ENCODE measurements at regions not wholly inside any gene's neighbourhood (a gene's known extent, or its start where the extent isn't known, plus 50 kb on each side); places are given as distances from the start of the nearest gene placed in this dataset.

GRCh38 chr16:48916566-48916965, 306.6 kb upstream of the N4BP1 start:
- no peak for TF ChIP-seq EP300 (IDR thresholded peaks at IDR 0.05)
- no peak for TF ChIP-seq POLR2A (IDR thresholded peaks at IDR 0.05)

All from suprapubic skin (tissue), 2 donors.